SW 1271 (cell line): ENCODE measurements at regions not wholly inside any gene's neighbourhood (a gene's known extent, or its start where the extent isn't known, plus 50 kb on each side); places are given as distances from the start of the nearest gene placed in this dataset.
A peak's percentile ranks its signal among the peaks of the same experiment; 100 is the strongest.
"Not testable (repeated sequence)": the region's sequence is repeated elsewhere in the genome, so short reads cannot be mapped to it uniquely, and the experiment has no call there.

Experiments used
- DNase-seq, 2 experiments: peaks; one replicate each; lab custom pipeline; 2025; lab: John Stamatoyannopoulos, UW

GRCh38 chr5:24135536-24135935, 509.2 kb downstream of the CDH10 start:
- no peak for DNase-seq

- no peak for DNase-seq
Measured at GRCh38 chr5:24141046-24141445, 503.7 kb downstream of the CDH10 start.

- DNase-seq, result no peak
Measured at GRCh38 chr5:24142341-24142740, 502.4 kb downstream of the CDH10 start.

- DNase-seq, result no peak
Measured at GRCh38 chr5:24145806-24146205, 499.0 kb downstream of the CDH10 start.

- DNase-seq, result no peak
Measured at GRCh38 chr5:24161559-24161958, 483.2 kb downstream of the CDH10 start.

GRCh38 chr5:24162343-24162742, 482.4 kb downstream of the CDH10 start:
- DNase-seq, result no peak

- peak in 1 of 2 experiments; percentile 3 for DNase-seq
Measured at GRCh38 chr5:24163091-24163490, 481.7 kb downstream of the CDH10 start.

- DNase-seq, result no peak
Measured at GRCh38 chr5:24167806-24168205, 477.0 kb downstream of the CDH10 start.

- no peak for DNase-seq
Measured at GRCh38 chr5:24170026-24170425, 474.8 kb downstream of the CDH10 start.

GRCh38 chr5:24170930-24171329, 473.8 kb downstream of the CDH10 start:
- DNase-seq, result not testable (repeated sequence)

- DNase-seq, result no peak
Measured at GRCh38 chr5:24177821-24178220, 467.0 kb downstream of the CDH10 start.

- DNase-seq, result no peak
Measured at GRCh38 chr5:24183981-24184380, 460.8 kb downstream of the CDH10 start.

GRCh38 chr5:24188216-24188925, 456.4 kb downstream of the CDH10 start:
- DNase-seq, result no peak

- no peak for DNase-seq
Measured at GRCh38 chr5:24196789-24197188, 448.0 kb downstream of the CDH10 start.

GRCh38 chr5:24208686-24209106, 436.1 kb downstream of the CDH10 start:
- DNase-seq, result no peak

- DNase-seq, result no peak
Measured at GRCh38 chr5:24215114-24215513, 429.7 kb downstream of the CDH10 start.

GRCh38 chr5:24222876-24223275, 421.9 kb downstream of the CDH10 start:
- no peak for DNase-seq

GRCh38 chr5:24225051-24225450, 419.7 kb downstream of the CDH10 start:
- no peak for DNase-seq

GRCh38 chr5:24226479-24226878, 418.3 kb downstream of the CDH10 start:
- no peak for DNase-seq

GRCh38 chr5:24227881-24228280, 416.9 kb downstream of the CDH10 start:
- DNase-seq, result not testable (repeated sequence)

- DNase-seq, result no peak
Measured at GRCh38 chr5:24232041-24232440, 412.7 kb downstream of the CDH10 start.

GRCh38 chr5:24232929-24233498, 411.8 kb downstream of the CDH10 start:
- no peak for DNase-seq

- no peak for DNase-seq
Measured at GRCh38 chr5:24235946-24236345, 408.8 kb downstream of the CDH10 start.

- no peak for DNase-seq
Measured at GRCh38 chr5:24245821-24246220, 399.0 kb downstream of the CDH10 start.
